Activated CD8-positive, alpha-beta T cell treated with anti-CD3 and anti-CD28 coated beads for 36 hours (primary cell): ENCODE measurements at regions not wholly inside any gene's neighbourhood (a gene's known extent, or its start where the extent isn't known, plus 50 kb on each side); places are given as distances from the start of the nearest gene placed in this dataset.

Experiments
- ATAC-seq: fragments of 200-7000 bp; cut with Tn5 transposase; one replicate; pipeline ENCODE4 v1.10.0; 2021; ENCODE audit warnings: mild to moderate bottlenecking, moderate library complexity
- CTCF ChIA-PET: fragments of 350-600 bp; sonication (Branson Sonifier 250); formaldehyde crosslinking; loops from one replicate; lab custom pipeline; 2021; ENCODE audit warnings: antibody characterized with exemption; lab: Charles Lee
- POLR2A ChIA-PET: fragments of 350-600 bp; sonication (Branson Sonifier 250); formaldehyde crosslinking; loops from one replicate; lab custom pipeline; 2021; ENCODE audit warnings: antibody characterized with exemption; lab: Charles Lee
- DNase-seq: peaks from one replicate; pipeline ENCODE4 v3.0.0-alpha.2; 2020
- H3K27ac Mint-ChIP-seq: one replicate; pipeline ENCODE4 v1.8.0; 2021; ENCODE audit warnings: mild to moderate bottlenecking, mixed read lengths
- H3K27me3 Mint-ChIP-seq: one replicate; pipeline ENCODE4 v1.8.0; 2021; ENCODE audit warnings: mixed read lengths
- H3K36me3 Mint-ChIP-seq: one replicate; pipeline ENCODE4 v1.8.0; 2021; ENCODE audit warnings: low read depth, mixed read lengths
- H3K4me1 Mint-ChIP-seq: one replicate; pipeline ENCODE4 v1.8.0; 2021; ENCODE audit warnings: low read depth, mixed read lengths
- H3K4me3 Mint-ChIP-seq: one replicate; pipeline ENCODE4 v1.8.0; 2021; ENCODE audit warnings: mild to moderate bottlenecking, moderate library complexity, mixed read lengths
- H3K9me3 Mint-ChIP-seq: one replicate; pipeline ENCODE4 v1.8.0; 2021; ENCODE audit warnings: mixed read lengths
- intact Hi-C: fragments of 100-400 bp; cut with micrococcal nuclease; formaldehyde crosslinking; loops from one replicate; pipeline ENCODE4 v1.10.0; 2022
- TF ChIP-seq, protein P1 (sequence below): fragments of 200-600 bp; IDR thresholded peaks from one replicate; pipeline ENCODE4 v1.8.0; 2022; ENCODE audit warnings: antibody characterized with exemption, mild to moderate bottlenecking

DNA sequence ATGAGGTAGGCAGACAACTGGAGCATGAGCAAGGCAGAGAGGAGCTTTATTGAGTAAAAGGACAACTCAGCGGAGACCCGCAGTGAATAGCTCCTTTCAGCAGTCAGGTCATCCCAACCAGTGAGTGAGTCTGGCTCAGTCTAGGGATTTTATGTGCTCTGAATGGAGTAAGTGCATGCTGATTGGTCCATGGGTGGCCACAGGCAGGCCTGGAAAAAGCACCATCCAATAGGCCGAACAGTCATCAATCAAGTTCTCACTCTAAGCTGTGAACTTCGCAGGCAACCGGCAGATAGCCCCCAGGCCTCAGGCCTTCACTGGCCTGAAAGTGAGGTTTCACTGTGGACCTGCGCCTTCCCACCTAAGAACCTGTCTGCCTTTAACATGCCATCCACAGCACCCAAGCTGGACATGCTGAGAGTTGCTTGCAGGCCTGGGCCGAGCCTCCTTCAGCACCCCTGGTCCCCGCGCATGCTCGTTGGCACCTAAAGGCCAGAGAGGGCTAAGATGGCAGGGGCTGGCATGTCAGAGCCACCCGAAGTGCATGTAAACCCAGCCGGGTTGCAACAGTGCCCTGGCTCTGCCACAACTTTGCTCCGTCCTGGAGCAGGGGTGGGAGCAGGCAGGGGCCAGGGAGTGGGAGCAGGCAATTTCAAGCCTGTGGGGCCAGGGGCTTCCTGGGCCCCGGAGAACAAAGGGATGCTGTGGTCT, 698.7 kb downstream of the SLITRK1 start:
- CTCF ChIA-PET, result no interaction called here
- no peak overlapping the region for H3K27ac Mint-ChIP-seq
- TF ChIP-seq, protein P1, sequence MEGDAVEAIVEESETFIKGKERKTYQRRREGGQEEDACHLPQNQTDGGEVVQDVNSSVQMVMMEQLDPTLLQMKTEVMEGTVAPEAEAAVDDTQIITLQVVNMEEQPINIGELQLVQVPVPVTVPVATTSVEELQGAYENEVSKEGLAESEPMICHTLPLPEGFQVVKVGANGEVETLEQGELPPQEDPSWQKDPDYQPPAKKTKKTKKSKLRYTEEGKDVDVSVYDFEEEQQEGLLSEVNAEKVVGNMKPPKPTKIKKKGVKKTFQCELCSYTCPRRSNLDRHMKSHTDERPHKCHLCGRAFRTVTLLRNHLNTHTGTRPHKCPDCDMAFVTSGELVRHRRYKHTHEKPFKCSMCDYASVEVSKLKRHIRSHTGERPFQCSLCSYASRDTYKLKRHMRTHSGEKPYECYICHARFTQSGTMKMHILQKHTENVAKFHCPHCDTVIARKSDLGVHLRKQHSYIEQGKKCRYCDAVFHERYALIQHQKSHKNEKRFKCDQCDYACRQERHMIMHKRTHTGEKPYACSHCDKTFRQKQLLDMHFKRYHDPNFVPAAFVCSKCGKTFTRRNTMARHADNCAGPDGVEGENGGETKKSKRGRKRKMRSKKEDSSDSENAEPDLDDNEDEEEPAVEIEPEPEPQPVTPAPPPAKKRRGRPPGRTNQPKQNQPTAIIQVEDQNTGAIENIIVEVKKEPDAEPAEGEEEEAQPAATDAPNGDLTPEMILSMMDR, result no peak
- no peak overlapping the region for H3K4me3 Mint-ChIP-seq
- H3K4me1 Mint-ChIP-seq, result no peaks in the 10 kb centered on the region
- no peak for ATAC-seq
- DNase-seq, result no peak
- intact Hi-C loops, result no loop called here
- POLR2A ChIA-PET, result no interaction called here
- H3K27me3 Mint-ChIP-seq, result no peaks in the 10 kb centered on the region
- H3K9me3 Mint-ChIP-seq, result peaks cover under 1% of the 10 kb centered on the region
- H3K36me3 Mint-ChIP-seq, result no peaks in the 10 kb centered on the region

DNA sequence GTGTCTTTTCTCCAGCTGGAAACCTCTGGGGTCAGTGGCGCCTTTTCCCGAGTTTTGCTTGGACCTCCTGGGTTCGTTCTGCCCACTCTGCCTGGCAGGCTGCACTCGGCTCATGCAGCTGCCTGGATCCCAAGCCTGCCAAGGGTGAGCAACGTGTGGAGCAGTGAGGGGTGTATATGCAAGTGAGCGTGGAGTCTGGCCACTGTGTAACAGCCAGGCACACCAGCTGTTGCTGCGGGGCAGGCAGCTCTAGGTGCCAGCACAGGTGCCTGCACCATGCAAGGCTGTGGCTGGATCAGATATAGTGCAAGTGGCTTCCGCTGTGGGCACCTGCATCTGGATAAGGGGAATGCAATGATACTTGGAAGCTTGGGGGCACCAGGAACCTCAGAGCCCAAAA, 699.4 kb downstream of the SLITRK1 start:
- H3K36me3 Mint-ChIP-seq, result no peaks in the 10 kb centered on the region
- H3K4me1 Mint-ChIP-seq, result no peaks in the 10 kb centered on the region
- H3K9me3 Mint-ChIP-seq, result no peaks in the 10 kb centered on the region
- no peak overlapping the region for H3K4me3 Mint-ChIP-seq
- TF ChIP-seq, protein P1, result no peak
- ATAC-seq (no peak), DNase-seq (no peak)
- intact Hi-C loops, result no loop called here
- H3K27me3 Mint-ChIP-seq, result no peaks in the 10 kb centered on the region
- ChIA-PET POLR2A (no interaction called here), CTCF (no interaction called here)
- no peak overlapping the region for H3K27ac Mint-ChIP-seq

DNA sequence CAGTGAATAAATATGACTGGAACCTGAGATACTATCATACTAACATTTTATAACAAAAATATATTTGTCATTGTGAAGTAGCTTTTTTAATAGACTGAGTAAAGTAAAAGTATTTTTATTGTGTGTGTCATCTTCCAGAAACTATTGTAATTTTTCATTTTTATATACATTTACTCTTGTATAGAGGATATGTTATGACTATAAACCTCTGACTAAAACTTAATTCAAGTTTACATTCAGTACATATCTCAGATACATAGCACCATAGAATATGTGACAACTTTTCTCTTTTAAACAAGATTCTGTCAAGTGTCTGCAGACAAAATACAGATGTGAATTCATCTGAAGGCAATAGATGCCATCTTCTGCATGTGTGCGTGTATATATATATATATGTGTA, 704.3 kb downstream of the SLITRK1 start:
- Mint-ChIP-seq H3K4me3 (no peak overlapping the region), H3K9me3 (no peaks in the 10 kb centered on the region), H3K4me1 (no peaks in the 10 kb centered on the region), H3K27me3 (no peaks in the 10 kb centered on the region), H3K27ac (no peak overlapping the region), H3K36me3 (no peaks in the 10 kb centered on the region)
- TF ChIP-seq, protein P1, result no peak
- POLR2A ChIA-PET, result no interaction called here
- no peak for ATAC-seq
- intact Hi-C loops, result no loop called here
- no peak for DNase-seq
- CTCF ChIA-PET, result no interaction called here

DNA sequence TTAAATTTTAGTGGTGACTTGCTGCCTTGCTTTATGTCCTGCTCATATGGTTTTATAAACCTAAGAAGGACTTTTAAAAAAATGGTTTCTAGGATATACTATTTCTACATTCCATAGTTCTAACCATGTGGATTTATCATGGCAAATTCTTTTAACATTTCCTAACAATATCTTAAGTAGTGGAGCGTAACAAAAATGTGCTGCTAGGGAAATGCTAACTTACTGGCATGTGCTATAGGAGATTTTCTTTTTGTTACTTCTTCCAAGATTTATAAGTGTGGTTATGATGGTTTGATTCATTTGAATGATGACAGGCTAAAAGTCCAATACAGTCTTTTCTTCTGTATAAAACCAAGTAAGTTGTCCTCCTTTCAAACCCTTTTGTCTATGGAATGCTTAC, 713.7 kb downstream of the SLITRK1 start:
- intact Hi-C loops, result no loop called here
- TF ChIP-seq, protein P1, result no peak
- no peak overlapping the region for H3K4me3 Mint-ChIP-seq
- H3K27ac Mint-ChIP-seq, result no peak overlapping the region
- ATAC-seq, result no peak
- DNase-seq, result no peak
- H3K27me3 Mint-ChIP-seq, result no peaks in the 10 kb centered on the region
- POLR2A ChIA-PET, result no interaction called here
- CTCF ChIA-PET, result no interaction called here
- H3K4me1 Mint-ChIP-seq, result no peaks in the 10 kb centered on the region
- H3K36me3 Mint-ChIP-seq, result no peaks in the 10 kb centered on the region
- H3K9me3 Mint-ChIP-seq, result peaks cover 2% of the 10 kb centered on the region

DNA sequence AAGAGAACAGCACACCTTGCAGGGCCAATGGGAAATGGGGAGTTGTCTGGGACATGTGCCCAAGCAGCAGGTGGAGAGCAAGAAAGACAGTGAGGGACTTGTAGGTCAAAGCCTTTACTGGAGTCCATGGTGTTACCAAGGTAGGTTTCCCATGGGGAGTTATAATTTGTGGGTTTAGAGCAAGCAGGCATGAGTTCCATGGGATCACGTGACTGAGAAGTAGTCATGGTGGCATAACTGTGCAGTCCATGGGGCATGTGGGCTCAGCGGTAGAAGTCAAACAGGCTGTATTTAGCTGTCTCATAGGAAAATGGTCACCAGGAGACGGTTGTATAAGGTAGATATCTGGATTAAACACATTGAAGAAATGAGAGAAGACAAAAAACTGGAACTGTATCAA, 715.1 kb downstream of the SLITRK1 start:
- Mint-ChIP-seq H3K4me3 (no peak overlapping the region), H3K27ac (no peak overlapping the region), H3K9me3 (peaks cover 1% of the 10 kb centered on the region), H3K27me3 (no peaks in the 10 kb centered on the region), H3K4me1 (no peaks in the 10 kb centered on the region), H3K36me3 (no peaks in the 10 kb centered on the region)
- ChIA-PET POLR2A (no interaction called here), CTCF (no interaction called here)
- DNase-seq (no peak), ATAC-seq (no peak)
- intact Hi-C loops, result no loop called here
- TF ChIP-seq, protein P1, result no peak
